OCI-M2 (cell line): ENCODE measurements at regions not wholly inside any gene's neighbourhood (a gene's known extent, or its start where the extent isn't known, plus 50 kb on each side); places are given as distances from the start of the nearest gene placed in this dataset.
"Not testable (repeated sequence)": the region's sequence is repeated elsewhere in the genome, so short reads cannot be mapped to it uniquely, and the experiment has no call there.

Experiments
- DNase-seq: peaks from one replicate; lab custom pipeline; 2025; ENCODE audit not compliant: unreplicated experiment; lab: John Stamatoyannopoulos, UW

- no peak for DNase-seq
Observed at GRCh38 chr12:74076918-74077317, 460.7 kb upstream of the ATXN7L3B start.

DNA sequence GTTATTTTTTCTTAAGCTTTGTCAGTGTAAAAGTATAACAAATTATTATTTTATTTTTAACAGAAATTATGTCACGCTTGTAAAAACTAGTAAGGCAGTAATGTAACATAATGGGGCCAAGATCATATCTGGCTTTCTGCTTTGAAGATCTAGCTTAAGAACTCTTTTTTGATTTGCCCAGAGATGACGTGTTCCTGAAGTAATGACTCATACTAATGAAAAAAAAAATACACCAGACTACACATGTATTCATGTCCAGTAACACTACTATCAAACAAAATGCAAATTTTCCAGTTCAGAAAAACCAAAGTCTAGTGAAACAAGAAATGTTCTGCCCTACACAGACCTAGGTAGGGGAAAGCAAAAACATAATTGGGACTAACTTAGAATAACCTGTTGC lies 432.2 kb upstream of the ATXN7L3B start:
- DNase-seq, result no peak

- no peak for DNase-seq
Observed at GRCh38 chr12:74108729-74109128, 428.9 kb upstream of the ATXN7L3B start.

DNA sequence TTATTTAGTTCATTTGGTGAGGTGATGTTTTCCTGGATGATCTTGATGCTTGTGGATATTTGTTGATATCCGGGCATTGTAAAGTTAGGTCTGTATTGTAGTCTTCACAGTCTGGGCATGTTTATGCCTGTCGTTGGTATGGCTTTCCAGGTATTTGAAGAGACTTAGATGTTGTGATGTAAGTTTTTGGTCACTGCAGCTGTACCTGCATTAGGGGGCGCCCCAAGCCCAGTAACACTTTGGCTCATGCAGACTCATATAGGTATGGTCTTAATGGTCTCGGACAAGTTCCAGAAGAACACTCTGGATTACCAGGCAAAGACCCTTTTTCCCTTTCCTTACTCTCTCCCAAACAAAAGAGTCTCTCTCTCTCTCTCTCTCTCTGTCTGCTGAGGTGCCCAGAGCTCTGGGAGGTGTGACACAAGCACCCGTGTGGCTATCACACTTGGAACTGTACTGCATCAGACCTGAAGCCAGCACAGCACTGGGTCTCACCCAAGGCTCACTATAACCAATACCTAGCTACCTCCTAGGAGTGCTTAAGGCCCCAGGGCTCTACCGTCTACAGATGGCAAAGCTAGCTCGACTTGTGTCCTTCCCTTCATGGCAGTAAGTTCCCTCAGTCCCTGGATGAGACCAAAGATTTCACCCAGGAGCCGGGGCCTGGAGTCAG lies 425.8 kb upstream of the ATXN7L3B start:
- DNase-seq, result no peak

- DNase-seq, result no peak
Observed at GRCh38 chr12:74119811-74120362, 417.7 kb upstream of the ATXN7L3B start.

GRCh38 chr12:74120644-74121043 lies 417.0 kb upstream of the ATXN7L3B start:
- DNase-seq, result no peak

- no peak for DNase-seq
Observed at GRCh38 chr12:74129702-74130101, 407.9 kb upstream of the ATXN7L3B start.

GRCh38 chr12:74144396-74144795 lies 393.2 kb upstream of the ATXN7L3B start:
- DNase-seq, result no peak

DNA sequence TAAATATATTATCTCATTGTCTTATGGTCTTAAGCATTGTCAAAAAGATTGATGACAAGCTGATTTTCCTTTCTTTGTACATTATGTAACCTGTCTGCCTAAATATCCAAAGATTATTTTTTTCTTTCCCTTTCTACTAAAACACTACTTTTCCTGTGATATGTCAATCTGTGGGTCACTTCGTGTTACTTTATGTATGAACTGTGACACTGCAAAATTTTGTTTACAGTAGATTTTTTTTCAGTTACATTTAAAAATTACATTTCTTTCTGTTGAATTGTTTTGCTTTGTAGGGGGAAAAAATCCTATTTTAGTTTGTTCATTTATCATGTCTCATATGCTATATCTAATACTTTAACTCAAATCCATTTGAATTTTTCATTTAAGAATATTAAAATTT lies 392.3 kb upstream of the ATXN7L3B start:
- DNase-seq, result no peak

DNA sequence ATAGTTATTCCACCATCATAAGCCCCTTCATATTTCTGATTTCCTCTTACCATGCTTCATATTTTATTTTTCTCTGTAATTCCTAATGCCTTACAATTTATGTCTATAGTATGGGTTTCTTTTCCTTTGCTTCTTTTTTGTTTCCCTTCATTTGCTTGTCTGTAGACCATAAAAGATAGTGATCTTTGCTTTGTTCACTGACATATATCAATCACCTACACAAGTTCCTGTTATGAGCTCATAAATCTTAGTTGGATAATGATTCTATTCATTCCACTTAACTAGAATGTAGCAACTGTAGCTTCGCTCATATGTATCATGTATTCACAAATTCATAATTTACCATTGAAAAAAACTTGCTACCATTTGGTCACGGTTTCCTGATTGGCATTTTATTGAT lies 388.8 kb upstream of the ATXN7L3B start:
- DNase-seq, result no peak

DNA sequence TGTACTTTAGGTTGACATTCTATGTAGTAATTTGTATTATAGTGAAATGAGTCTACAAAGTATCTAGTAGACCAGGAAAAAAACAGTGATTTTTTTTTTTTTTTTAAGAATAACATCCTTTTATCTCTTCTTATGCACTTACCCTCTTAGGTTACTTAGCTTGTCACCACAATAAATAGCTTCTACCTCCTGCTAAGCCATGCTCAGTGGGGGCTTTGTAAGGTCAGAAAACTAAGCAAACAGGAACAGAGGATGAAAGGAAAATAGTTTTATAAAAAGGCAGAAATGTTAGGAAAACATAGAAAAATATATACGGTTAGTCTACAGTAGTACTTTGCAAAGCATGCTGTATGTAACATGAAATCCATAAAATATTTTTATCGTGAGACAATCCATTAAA lies 385.3 kb upstream of the ATXN7L3B start:
- DNase-seq, result no peak

DNA sequence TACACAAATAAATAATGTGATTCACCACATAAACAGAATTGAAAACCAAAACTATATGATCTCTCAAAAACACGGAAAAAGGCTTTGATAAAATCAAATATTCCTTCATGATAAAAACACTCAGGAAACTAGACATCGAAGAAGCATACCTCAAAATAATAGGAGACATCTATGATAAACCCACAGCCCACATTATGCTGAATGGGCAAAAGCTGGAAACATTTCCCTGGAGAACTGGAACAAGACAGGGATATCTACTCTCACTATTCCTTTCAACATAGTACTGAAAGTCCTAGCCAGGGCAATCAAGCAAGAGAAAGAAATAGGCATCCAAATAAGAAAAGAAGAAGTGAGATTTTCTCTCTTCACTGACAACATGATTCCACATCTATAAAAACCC lies 371.5 kb upstream of the ATXN7L3B start:
- no peak for DNase-seq

DNA sequence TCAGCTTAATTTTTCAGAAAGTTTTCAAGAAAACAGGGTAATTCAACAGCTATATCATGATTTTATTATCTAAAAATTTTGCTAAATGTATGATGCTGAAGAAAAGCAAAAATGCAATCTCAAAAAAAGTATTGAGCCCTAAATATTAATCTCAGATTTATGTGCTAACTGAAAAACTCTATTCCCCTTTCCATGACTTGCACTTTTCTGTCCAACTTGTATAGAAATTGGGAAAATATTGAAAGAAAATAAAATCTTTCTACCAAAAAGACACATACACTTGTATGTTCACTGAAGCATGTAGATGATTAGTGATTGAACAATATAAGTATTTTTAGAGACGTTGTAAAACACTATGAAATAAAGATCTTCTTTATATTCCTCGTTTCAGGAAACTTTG lies 368.0 kb upstream of the ATXN7L3B start:
- no peak for DNase-seq

DNA sequence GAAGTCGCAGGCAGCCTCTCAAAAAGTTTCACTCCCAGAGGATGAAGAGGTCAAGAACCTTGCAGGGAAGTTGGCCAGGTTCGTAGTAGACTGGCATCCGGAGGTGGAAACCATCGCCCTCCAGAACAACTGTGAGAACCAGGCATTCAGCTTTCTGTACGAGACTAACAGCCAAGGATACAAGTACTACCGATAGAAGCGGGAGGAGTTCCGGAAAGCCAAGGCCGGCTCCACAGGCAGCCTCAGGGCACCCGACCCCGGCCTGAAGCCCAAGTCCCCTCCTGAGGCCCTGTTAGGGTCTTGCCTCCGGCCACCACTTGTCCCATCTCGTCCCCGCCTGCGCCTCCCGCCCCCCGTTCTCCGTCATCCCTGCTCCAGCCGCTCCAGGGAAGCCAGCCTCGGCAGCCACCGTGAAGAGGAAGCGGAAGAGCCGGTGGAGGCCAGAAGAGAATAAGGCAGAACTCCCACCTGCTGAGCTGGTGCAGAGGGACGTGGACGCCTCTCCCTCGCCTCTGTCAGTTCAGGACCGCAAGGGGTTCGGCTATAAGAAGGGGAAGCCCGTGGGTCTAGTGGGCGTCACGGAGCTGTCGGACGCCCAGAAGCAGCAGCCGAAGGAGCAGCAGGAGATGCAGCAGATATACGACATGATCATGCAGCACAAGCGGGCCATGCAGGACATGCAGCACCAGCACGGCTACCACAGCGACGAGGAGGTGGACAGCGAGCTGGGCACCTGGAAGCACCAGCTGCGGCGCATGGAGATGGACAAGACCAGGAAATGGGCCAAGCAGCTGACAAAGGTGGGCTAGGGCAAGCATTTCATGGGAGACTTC lies 366.8 kb upstream of the ATXN7L3B start:
- no peak for DNase-seq

GRCh38 chr12:74171478-74171909 lies 366.1 kb upstream of the ATXN7L3B start:
- DNase-seq, result no peak

DNA sequence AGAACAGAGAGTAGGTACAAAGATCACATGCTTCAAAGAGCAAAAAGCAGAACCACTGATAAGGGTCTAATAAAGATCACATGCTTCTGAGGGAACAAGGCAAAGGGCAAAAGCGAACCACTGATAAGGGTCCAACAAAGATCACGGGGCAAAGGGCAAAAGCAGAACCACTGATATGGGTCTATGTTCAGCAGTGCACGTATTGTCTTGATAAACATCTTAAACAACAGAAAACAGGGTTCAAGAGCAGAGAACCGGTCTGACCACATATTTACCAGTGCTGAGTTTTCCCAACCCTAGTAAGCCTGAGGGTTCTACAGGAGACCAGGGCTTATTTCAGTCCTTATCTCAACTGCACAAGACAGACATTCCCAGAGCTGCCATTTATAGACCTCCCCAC lies 362.7 kb upstream of the ATXN7L3B start:
- DNase-seq, result not testable (repeated sequence)

DNA sequence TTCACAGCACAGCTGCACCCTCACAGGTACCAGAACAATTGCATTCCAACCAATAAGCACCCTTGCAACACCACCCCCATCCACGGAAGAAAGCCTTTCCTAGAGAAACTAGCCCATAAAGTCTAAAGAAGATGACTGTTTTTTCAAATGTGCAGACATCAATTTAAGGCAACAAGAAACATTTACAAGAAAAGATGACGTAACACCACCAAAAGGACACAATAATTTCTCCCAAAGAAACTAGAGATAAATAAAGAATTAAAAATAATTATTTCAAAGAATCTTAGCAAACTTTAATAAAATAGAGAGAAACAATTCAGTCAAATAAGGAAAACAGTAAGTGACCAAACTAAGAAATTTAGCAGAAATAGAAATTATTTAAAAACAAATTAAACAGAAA lies 352.3 kb upstream of the ATXN7L3B start:
- no peak for DNase-seq

GRCh38 chr12:74193191-74193590 lies 344.4 kb upstream of the ATXN7L3B start:
- DNase-seq, result no peak

- no peak for DNase-seq
Observed at GRCh38 chr12:74204236-74204635, 333.4 kb upstream of the ATXN7L3B start.

GRCh38 chr12:74227846-74228545 lies 309.6 kb upstream of the ATXN7L3B start:
- DNase-seq, result no peak

DNA sequence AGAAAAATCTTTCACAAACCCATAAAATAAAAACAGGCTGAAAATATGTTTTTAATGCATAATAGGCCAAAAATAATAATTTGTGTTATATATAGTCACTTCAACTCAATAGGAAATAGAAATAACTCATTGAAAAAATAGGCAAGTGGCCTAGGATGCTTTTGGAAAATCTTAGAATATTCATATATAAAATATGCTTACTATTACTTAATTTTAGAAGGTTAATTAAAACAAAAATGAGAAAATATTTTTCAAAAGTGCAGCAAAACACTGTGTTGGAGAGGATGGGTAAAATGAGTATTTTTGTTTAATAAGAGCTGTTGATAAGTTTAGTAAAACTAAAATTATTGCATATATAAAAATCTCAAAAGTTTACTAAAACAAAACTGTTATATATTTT lies 308.0 kb upstream of the ATXN7L3B start:
- DNase-seq, result no peak

GRCh38 chr12:74235342-74235741 lies 302.3 kb upstream of the ATXN7L3B start:
- DNase-seq, result no peak
